Osteoblast (primary cell): ENCODE measurements at regions not wholly inside any gene's neighbourhood (a gene's known extent, or its start where the extent isn't known, plus 50 kb on each side); places are given as distances from the start of the nearest gene placed in this dataset.

ENCODE experiments used
- DNase-seq: peaks from one replicate; pipeline ENCODE4 v3.0.0; 2011; ENCODE audit warnings: low spot score, mixed read lengths; ENCODE audit not compliant: insufficient read length; ENCODE audit errors: missing footprints
- H2AFZ ChIP-seq: 2 replicates; pipeline ENCODE4 v1.6.0; 2011; ENCODE audit warnings: mild to moderate bottlenecking, low read length
- H3K27ac ChIP-seq: 2 replicates; pipeline ENCODE4 v1.5.1; 2011; ENCODE audit warnings: mild to moderate bottlenecking, low read depth, low read length, moderate library complexity
- H3K27me3 ChIP-seq: 2 replicates; pipeline ENCODE4 v1.6.0; 2012; ENCODE audit warnings: mild to moderate bottlenecking, control low read depth, inconsistent platforms, low read length, moderate library complexity; ENCODE audit not compliant: insufficient read depth
- H3K36me3 ChIP-seq: 2 replicates; pipeline ENCODE4 v1.5.1; 2011; ENCODE audit warnings: mild to moderate bottlenecking, low read length, control low read depth, moderate library complexity; ENCODE audit not compliant: insufficient read depth
- H3K4me1 ChIP-seq: 2 replicates; pipeline ENCODE4 v1.5.1; 2011; ENCODE audit warnings: mild to moderate bottlenecking, low read length, control low read depth, moderate library complexity; ENCODE audit not compliant: insufficient read depth
- H3K4me2 ChIP-seq: 2 replicates; pipeline ENCODE4 v1.6.0; 2011; ENCODE audit warnings: mild to moderate bottlenecking, low read length; ENCODE audit not compliant: insufficient read depth
- H3K4me3 ChIP-seq: fragments of 200-600 bp; sonication (generic); 3 replicates; pipeline ENCODE4 v1.5.1; 2012; ENCODE audit warnings: mild to moderate bottlenecking, low read length, inconsistent platforms; ENCODE audit not compliant: insufficient read depth
- H3K79me2 ChIP-seq: 2 replicates; pipeline ENCODE4 v1.6.0; 2012; ENCODE audit warnings: mild to moderate bottlenecking, low read length, control low read depth, inconsistent platforms; ENCODE audit not compliant: insufficient read depth
- H3K9me3 ChIP-seq: 2 replicates; pipeline ENCODE4 v1.5.1; 2011; ENCODE audit warnings: low read depth, low read length, control low read depth
- H4K20me1 ChIP-seq: 2 replicates; pipeline ENCODE4 v1.6.0; 2012; ENCODE audit warnings: mild to moderate bottlenecking, low read length, control low read depth; ENCODE audit not compliant: insufficient read depth
- CTCF ChIP-seq: IDR thresholded peaks from 2 replicates; pipeline ENCODE4 v1.5.1; 2011; ENCODE audit warnings: mild to moderate bottlenecking, low read depth, low read length, moderate library complexity; ENCODE audit errors: extremely low read depth

- Histone ChIP-seq H3K4me3 (no peak overlapping the region), H3K27ac (no peak overlapping the region), H3K9me3 (peaks cover 5% of the 10 kb centered on the region), H4K20me1 (no peaks in the 10 kb centered on the region), H2AFZ (no peak overlapping the region), H3K27me3 (peaks cover 11% of the 10 kb centered on the region), H3K4me1 (peaks cover 7% of the 10 kb centered on the region), H3K4me2 (no peak overlapping the region), H3K36me3 (no peaks in the 10 kb centered on the region), H3K79me2 (no peaks in the 10 kb centered on the region)
- no peak for DNase-seq
- no peak for TF ChIP-seq CTCF
These were observed 116.0 kb downstream of the MN1 start for GRCh38 chr22:27685515-27685914.

DNA sequence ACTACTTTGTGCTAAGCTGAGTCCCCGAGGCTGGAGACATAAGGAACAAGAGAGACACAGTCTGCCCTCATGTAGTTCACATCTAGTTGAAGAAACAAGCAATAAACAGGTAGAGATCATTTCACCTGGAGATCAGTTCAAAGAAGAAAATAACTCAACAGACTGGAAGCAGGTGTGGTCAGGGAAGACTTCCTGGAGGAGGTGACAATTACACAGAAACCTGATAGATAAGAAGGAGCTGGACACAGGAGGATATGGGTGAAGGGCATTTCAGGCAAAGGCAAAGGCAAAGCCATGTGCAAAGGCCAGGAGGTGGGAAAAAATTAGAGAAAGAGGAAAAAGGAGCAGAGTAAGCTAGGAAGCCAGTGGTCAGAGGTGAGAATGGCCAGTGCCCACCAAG is 115.6 kb downstream of the MN1 start:
- H4K20me1 ChIP-seq = no peaks in the 10 kb centered on the region
- H3K4me2 ChIP-seq = peak overlapping the region; percentile 23
- no peaks in the 10 kb centered on the region for H3K79me2 ChIP-seq
- no peak for DNase-seq
- H3K27me3 ChIP-seq = peaks cover 9% of the 10 kb centered on the region
- H3K36me3 ChIP-seq = no peaks in the 10 kb centered on the region
- H3K4me1 ChIP-seq = peaks cover 7% of the 10 kb centered on the region
- no peak overlapping the region for H3K4me3 ChIP-seq
- TF ChIP-seq CTCF = no peak
- H2AFZ ChIP-seq = no peak overlapping the region
- peaks cover 5% of the 10 kb centered on the region for H3K9me3 ChIP-seq
- peak overlapping the region; percentile 39 for H3K27ac ChIP-seq

- Histone ChIP-seq H2AFZ (peak overlapping the region; percentile 77), H3K27me3 (peaks cover 7% of the 10 kb centered on the region), H3K4me3 (no peak overlapping the region), H3K36me3 (no peaks in the 10 kb centered on the region), H3K79me2 (no peaks in the 10 kb centered on the region), H4K20me1 (no peaks in the 10 kb centered on the region), H3K4me1 (peaks cover 7% of the 10 kb centered on the region), H3K9me3 (peaks cover 5% of the 10 kb centered on the region), H3K4me2 (peak overlapping the region; percentile 23), H3K27ac (peak overlapping the region; percentile 39)
- no peak for TF ChIP-seq CTCF
- peak; percentile 94 for DNase-seq
These were observed 115.0 kb downstream of the MN1 start for GRCh38 chr22:27686534-27686933.

- Histone ChIP-seq H3K79me2 (no peaks in the 10 kb centered on the region), H3K4me2 (no peak overlapping the region), H4K20me1 (no peaks in the 10 kb centered on the region), H3K36me3 (no peaks in the 10 kb centered on the region), H3K27me3 (peaks cover 4% of the 10 kb centered on the region), H3K27ac (no peak overlapping the region), H3K4me1 (peaks cover 7% of the 10 kb centered on the region), H3K9me3 (peaks cover 5% of the 10 kb centered on the region), H2AFZ (no peak overlapping the region), H3K4me3 (no peak overlapping the region)
- no peak for DNase-seq
- TF ChIP-seq CTCF = no peak
These were observed 113.5 kb downstream of the MN1 start for GRCh38 chr22:27687984-27688545.
